Stromal cell of bone marrow (primary cell): ENCODE measurements at regions not wholly inside any gene's neighbourhood (a gene's known extent, or its start where the extent isn't known, plus 50 kb on each side); places are given as distances from the start of the nearest gene placed in this dataset.
"Not testable (repeated sequence)": the region's sequence is repeated elsewhere in the genome, so short reads cannot be mapped to it uniquely, and the experiment has no call there.

Experiments used
- DNase-seq: peaks from one replicate; pipeline ENCODE4 v3.0.0-alpha.2; 2012; ENCODE audit warnings: low read depth

DNA sequence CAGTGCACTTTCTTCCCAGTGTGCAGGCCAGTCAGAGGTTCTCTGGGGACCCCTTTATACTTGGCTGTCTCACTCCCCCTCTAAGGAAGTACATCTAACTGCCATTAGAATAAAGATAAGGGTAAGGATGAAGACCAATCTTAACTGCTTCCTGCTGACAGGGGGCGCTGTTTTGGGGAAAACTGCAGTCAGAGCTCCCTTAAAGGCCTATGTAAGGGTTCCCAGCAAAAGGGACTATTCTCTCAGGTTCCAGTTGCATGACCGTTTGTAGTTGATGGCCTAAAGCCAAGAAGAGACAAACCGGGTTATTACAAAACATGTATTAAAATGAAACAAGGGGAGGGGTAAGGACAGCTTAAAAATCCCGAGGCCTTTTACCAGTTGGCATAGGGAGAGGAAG, 115.6 kb upstream of the SPIN4 start:
- DNase-seq = no peak

DNA sequence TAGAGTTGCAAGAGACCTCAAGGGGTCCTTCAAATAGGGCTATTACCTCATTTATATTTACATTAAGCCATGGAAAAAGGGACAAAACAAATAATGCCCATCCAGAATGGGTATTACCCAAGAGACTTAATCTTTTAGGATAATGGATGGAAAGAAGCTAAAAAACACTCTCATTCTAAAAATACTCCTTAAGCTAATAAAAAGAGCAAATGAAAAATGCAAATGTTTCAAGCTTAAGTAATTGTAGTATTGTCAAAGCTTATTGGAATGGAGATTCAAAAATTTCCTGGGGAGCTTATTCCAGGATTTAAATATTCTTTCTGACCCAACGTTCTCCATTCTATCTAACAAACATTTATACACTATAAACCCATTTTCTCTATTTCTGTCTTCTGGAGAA, 107.8 kb upstream of the SPIN4 start:
- no peak for DNase-seq

DNA sequence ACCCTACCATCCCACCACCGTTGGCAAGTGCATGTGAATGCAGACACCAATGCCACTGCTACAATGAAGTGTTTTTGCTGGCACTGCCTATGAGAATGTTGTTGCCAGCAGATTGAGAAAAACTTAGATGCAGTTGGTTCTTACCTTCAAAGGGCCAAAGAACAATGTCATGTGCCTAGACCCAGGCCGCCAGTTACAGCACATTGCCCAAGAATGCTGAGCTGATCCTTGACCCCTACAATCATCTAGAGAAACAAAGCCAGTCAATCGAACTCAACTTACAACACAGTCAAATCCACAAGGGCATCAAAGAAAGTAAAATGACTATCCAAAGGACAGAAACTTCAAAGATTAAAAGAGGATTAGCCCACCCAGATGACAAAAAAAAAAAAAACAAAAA, 102.4 kb upstream of the SPIN4 start:
- DNase-seq = no peak

DNA sequence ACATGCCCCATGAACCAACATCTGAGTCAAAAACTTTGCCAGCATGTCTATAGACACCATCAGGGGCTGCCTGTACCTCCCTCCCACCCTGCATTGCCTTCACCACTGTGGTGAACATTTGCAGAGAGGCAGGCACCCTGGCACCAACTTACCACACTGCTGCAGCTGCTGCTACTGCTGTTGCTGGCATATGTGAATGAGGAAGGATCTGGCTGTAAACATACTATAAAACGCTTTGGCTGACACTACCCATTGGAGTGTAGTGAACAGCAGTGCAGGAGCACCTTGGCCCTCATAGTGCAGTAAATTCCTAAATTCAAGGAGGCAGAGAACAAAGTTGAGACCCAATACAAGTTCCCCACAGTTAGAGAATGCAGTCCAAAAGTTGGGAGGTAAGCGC, 90.6 kb upstream of the SPIN4 start:
- no peak for DNase-seq

DNA sequence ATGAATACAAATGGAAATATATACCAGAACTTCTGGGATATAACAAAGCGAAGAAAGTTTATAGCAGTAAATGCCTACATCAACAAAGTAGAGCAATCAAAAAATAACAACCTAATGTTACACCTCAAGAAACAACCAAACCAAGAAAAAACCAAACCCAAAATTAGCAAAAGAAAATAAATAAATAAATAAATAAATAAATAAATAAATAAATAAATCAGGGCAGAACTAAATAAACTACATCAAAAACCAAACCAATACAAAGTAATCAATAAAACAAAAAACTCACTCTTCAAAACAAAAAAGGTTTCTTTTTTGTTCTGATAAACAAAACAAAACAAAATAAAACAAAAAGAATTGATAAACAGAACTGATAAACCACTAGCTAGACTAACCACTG, 88.4 kb upstream of the SPIN4 start:
- DNase-seq = no peak

DNA sequence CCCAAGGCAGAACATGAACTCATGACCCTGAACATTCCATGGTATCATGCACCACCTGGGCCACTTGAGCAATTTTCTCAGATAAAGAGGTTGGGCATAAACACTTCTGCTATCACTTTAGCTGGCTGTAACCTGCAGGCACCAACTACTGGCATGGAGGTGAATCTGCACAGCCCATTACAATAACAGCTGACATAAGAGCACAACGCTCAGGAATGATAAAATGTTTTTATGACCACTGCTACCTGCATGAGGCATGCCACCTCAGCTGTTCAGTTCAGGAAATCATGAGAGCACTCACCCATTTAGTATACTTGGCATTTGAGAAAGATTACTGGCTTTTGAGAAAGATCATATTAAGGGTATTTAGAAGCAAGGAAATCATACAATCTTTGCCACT, 85.7 kb upstream of the SPIN4 start:
- no peak for DNase-seq

DNA sequence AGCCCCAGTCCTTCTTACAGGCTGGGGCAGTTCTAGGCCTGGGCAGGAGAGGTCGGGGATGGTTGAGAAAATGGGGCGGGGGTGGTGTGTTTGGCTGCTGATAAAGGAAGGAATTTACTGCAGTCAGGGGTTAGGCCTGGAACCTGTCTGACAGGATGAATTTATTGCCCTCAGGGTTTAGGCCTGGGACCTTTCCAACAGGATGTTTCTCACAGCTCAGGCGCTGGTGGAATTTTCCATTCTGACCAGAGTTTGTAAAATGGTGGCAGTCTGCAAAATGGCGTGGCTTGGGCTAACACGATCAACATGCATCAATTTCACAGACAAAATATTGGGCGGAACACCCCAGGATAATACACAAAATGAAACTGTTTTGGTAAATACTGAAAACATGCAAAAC, 83.5 kb upstream of the SPIN4 start:
- no peak for DNase-seq

DNA sequence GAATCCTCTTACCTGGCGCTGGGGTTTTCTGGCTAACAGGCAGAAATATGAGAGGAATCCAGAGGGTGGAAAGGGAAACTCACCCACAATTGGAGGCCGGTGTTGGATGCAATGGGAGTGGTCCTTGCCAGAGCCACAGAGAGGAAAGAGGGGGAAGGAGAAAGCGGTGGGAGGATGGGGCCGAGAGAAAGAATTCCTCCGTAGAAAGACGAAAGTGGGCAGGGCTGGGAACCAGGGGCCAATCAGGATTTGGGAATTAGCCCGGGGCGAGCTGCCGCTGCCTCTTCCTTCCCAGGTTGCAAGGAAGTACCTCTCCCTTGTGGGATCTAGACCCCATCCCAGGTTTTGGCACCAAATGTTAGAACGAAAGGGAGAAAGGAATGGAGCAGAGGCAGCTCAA, 83.1 kb upstream of the SPIN4 start:
- no peak for DNase-seq

DNA sequence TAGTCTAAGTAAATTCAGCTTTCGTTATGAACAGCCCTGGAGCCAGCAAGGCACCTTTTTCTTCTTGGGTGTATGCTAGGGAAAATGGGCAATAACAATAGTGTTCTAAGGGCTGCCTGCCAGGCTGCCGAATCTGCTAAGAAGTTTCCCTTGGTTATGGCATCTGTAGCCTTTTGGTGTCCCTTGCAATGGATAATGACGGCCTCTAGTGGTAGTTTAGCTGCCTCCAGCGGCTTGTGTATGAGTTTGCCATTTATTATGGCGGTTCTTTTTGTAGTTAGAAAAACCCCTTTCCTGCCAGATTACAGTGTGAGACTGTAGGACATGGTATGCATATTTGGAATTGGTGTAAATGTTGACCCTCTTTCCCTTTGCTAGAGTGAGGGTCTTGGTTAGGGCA, 78.9 kb upstream of the SPIN4 start:
- DNase-seq = no peak

DNA sequence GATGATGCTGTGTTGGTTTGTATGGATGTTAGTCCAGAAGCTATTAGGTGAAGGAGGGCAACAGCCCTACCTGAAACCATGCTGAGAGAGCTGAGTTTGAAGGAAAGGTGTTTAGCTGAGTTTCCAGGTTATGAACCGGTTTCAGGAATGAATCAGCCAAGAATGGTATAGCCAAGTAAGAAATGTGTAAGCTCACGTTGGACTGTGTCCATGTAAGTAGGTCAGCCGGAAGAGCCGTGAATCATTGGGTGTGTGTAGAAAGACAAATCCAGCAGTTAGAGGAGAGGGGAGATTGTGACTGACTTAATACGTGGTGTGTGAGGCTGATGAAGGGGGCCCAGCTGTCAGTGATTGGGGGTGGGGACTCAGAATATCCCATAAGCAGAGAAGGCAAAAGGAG, 77.2 kb upstream of the SPIN4 start:
- no peak for DNase-seq

DNA sequence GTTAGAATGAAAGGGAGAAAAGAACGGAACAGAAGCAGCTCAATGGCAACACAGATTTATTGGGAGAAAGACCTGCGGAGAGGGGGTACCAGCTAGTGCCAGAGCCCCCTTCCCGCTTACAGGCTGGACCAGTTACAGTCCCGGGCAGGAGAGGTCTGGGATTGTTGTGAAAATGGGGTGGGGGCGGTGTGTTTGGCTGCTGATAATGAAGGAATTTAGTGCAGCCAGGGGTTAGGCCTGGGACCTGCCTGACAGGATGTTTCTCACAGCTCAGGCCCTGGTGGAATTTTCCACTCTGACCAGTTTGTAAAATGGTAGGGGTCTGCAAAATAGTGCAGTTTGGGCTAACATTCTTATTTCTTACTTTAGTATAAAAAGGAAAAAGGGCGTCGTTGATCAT, 75.4 kb upstream of the SPIN4 start:
- DNase-seq = no peak

DNA sequence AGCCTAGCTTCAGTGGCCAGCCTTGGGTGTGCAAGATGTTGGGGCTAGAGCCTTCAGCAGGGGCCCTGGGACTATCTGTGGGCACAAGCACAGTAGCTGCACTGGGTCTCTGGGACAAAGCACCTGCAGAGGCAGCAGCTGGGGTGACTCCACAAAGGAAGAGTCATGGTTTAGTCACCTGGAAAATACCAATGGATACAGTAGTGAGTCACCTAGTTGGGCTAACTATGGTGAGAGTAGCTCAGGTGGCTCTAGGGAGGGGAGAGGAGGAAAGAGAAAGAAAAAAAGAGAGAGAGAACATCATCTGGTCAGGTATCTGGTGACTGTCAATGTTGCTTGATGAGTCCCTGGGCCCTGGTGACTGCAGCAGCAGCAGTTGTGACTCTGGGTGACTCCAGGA, 72.9 kb upstream of the SPIN4 start:
- DNase-seq = no peak

DNA sequence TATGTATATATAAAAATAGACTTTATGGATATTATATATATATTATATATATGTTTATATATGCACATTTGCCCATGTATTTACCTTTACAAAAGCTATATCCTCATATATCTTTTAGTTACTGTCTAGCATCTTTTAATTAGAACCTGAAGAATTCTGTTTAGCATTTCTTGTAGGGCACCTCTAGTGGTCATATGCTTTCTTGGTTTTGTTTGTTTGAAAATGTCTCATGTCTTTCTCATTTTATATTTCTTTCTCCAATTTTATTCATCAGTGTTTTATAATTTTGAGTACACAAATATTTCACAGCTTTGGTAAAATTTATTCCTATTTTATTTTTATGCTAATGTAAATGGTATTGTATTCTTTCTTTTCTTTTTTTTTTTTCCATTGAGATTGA, 70.3 kb upstream of the SPIN4 start:
- DNase-seq = no peak

DNA sequence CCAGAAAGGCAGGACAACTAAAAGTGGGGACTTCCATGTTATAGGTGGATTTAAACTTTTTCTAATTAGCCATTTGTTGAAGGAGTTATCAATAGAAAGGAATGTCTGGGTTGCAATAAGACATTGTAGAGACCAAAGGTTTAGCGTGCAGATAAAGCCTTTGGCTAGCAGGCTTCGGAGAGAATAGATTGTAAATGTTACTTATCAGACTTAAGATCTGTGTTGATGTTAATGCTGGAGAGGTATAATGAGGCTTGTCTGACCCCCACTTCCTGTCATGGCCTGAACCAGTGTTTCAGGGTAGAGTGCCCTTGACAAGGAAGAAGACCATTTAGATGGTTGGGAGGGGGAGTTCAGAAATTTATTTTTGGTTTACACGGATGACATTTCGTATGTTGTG, 67.1 kb upstream of the SPIN4 start:
- DNase-seq = no peak

DNA sequence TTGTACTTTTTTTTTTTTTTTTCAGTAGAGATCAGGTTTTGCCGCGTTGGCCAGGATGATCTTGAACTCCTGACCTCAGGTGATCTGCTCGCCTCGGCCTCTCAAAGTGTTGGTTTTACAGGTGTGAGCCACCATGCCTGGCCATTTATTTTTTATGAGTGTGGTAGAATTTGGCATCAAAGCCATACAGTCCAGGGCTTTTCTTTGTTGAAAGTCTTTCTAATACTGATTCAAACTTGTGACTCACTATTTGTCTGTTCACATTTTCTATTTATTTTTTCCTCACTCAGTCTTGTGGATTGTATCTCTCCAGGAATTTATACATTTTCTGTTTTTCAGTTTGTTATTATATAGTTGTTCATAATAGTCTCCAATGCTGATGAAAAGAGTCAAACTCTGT, 66.5 kb upstream of the SPIN4 start:
- DNase-seq = no peak

DNA sequence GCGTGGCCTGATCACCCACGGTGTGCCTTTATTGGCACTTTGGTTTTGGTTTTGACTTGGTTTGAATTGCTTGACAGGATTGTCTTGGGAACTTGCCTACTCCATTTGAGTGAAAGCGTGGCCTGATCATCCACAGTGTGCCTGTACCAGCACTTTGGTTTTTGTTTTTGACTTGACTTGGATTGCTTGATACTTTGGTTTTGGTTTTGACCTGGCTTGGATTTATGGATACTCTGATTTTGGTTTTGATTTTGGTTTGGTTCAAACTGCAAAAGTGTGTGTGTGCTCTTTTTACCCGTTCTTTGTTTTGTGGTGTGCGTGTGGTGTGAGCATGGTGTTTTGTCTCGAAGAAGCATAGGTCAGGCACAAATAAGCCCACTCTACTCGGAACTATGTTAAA, 58.8 kb upstream of the SPIN4 start:
- not testable (repeated sequence) for DNase-seq

DNA sequence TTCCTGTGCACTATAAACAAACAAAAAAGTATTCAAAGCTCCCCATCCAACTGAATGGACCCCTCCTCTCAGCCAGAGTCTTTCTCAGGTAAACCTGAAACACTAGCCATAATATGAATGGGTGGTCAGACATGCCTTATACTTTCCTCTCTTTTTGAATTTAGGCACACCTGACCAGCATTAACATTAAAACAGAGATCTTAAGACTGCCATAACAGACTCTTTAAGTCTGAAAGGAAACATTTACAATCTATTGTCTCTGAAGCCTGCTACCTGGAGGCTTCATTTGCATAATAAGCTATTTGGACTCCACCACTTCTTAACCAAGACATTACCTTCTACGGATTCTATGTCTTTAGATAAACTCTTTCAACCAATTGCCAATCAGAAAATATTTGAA, 56.9 kb upstream of the SPIN4 start:
- no peak for DNase-seq

DNA sequence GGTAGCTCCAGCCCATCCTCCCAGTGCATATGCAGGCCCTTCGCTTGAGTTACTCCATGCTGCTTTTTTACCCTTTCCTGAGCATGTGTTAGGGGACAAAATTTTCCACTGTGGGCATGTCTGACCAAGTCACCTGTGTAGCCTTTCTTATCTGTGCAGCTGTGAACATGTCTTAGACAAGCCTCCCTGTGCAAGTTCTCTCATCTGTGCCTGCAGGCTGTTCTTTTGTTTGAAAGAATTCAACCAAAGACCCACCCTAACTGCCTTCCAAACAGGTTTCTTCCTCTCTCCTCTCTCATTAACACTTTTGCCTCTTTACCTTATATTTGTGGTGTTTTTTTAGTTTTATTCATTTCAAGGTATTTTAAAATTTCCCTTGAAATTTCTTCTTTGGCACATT, 53.2 kb upstream of the SPIN4 start:
- no peak for DNase-seq

DNA sequence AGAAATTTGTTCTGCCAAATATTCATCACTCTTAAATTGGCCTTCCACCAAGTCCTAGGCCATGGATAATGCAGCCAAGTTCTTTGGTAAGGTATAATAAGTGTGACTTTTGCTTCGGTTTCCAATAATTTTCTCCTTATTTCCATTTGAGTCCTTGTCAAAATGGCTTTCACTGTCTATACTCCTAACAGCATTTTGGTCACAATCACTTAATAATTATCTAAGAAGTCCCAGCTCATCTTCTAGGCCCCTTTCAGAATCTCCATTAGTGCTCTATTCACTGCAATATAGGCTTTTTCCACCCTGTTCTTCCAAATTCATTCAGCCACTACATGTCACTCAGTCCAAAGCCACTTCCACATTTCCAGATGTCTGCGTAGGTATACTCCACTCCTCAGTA, 51.0 kb upstream of the SPIN4 start:
- DNase-seq = peak; percentile 0
